Left forelimb (tissue), 1 donor: ENCODE measurements at regions not wholly inside any gene's neighbourhood (a gene's known extent, or its start where the extent isn't known, plus 50 kb on each side); places are given as distances from the start of the nearest gene placed in this dataset.

Experiments used
- DNase-seq: peaks from one replicate; pipeline ENCODE4 v3.0.0-alpha.2; 2018; ENCODE audit warnings: low spot score

- DNase-seq, result no peak
Measured at GRCh38 chr2:56102098-56102497, 81.7 kb upstream of the CCDC85A start.

DNA sequence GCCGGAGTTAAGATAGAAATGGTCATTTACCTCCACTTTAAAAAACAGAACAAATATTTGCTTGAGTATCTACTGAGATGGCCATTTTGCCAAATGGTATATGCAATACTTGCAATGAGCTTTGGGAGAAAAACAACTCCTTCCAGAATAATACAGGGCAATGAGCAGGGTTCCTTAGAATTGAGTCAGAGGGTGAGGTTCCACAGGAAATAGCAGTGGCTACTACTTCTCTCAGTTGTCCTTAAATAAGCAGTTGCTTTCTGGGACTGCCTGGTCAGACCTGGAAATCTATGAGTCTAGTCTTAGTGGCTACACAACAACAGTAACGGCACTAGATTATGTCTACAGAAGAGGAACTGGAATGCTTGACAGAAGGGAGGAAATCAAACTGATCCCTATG, 80.9 kb upstream of the CCDC85A start:
- no peak for DNase-seq

- no peak for DNase-seq
Measured at GRCh38 chr2:56104962-56105361, 78.8 kb upstream of the CCDC85A start.

DNA sequence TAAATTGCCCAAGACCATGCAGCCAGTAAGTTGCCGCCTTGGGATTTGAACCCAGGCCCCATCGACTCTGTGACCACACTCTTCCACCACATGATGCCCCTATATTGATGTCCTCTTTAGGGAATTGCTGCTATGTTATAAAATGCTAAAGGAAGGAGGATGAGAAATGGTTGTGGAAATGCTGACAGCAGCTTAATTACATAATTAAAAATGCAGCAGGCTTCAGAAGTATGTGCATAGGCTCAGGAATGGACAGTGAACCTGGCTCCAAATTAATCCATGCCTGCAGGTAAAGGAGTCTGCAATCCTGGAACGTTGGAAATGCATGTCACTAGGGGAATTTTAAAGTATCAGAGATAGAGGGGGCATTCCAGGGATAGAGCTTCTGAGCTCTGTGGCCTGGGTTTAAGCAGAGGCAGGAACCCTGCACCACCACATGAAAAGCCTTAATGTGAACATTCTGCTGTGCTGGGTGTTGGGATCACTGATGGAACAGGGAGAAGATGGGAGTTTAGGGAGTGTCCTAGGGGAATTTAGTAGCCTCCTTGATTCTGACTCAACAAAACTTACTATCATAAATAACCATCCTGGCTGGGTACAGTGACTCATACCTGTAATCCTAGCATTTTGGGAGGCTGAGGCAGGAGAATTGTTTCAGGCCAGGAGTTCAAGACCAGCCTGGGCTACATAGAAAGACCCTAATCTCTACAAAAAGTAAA, 76.1 kb upstream of the CCDC85A start:
- no peak for DNase-seq

DNA sequence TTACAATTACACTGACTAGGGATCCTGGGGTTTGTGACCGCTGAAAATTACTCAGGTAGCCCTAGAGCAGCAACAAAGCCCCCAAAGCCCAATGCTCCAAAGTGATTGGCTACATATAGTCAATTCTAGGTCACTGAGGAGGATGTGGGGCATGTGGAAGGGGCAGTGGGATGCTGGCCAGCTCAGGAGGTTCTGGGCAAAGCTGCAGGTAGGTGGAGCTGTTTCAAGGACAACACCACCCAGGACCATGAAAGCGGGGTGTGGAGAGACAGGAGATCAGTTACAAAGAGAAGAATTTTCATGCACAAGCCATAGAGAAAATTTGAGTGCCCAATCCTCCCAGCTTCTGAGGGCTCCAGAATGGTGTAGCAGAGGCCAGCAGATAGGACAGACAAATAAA, 75.0 kb upstream of the CCDC85A start:
- no peak for DNase-seq

DNA sequence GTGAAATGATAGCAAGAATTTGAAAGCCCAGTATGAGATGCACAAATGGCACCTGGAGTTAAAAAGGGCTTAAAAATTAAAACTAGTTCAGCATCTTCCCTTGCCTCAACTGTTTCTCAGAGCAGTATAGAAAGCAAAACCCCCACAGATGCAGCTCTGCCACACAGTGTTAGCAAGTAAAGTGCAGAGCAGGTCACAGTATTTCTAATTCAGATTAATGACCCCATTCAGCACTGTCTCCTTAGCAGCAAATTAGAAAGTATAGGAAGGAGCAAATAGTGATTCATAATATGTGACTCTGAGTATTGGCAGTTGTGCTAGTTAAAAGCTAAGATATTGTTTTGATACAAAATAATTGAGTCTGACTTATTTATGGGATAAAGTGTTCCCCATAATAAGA, 73.8 kb upstream of the CCDC85A start:
- no peak for DNase-seq

DNA sequence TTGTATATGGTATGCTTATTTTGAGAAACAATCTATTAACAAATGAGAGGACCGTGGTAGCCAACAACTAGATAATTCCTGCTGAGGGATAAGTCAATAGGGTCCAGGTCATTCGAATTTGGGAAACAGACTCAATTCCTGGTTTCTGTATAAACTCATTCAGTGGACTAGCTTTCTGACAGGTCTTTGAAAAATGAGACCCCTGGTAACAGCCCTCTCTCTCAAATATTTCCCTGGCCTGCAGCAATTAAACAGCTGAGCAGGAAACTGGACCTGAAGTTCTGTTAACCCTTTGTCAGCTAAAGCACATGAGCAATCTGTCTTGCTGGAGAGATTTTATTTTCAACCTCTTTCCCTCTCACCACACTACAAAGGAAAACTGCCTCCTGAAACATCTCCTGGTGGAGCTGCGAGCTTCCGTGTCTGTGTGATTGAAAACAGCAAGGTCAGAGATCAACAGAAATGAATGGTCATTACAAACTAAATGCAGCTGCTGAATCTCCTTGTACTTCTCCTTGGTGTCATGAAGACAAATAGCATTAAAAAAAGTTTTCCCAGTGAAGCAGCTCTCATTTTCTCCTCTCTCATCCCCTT, 70.3 kb upstream of the CCDC85A start:
- DNase-seq, result no peak

- no peak for DNase-seq
Measured at GRCh38 chr2:56117764-56118163, 66.0 kb upstream of the CCDC85A start.

DNA sequence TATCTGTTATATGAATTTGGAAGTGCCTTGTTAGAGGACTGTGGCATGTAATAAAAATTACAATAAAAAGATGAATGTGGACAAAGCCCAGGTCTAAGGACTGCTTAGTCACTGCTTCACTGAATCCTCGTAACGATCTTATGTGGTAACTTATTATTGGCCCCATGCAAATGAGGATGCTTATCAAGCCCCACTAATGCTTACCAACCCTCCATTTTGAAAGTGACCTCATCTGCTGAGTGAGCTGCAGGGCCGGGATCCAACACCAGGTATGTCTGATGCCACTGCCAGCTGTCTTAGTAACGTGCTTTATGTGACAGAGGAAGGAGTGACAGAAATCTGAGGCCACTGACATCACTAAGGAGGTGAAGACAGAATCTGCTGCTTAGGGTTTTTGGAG, 65.3 kb upstream of the CCDC85A start:
- DNase-seq, result no peak

DNA sequence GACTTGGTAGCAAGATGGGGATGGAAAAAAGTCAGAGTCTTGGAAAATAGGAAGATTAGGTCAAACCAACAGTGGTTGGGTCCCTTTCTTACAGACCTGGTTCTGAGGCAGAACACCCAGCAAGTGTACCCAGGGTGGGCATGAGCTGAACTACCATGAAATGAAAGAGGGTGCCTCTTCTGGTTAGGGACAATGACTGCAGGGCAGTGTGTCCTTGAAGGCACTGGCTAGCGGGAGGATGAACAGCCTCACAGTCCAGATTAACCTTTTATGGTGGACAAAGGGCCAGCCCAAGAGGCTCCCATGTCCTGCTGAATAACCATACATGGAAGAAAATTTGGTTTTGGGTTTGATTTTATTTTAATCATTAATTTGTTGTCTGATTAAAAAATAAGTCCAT, 61.8 kb upstream of the CCDC85A start:
- DNase-seq, result no peak

- no peak for DNase-seq
Measured at GRCh38 chr2:56123538-56123937, 60.3 kb upstream of the CCDC85A start.

DNA sequence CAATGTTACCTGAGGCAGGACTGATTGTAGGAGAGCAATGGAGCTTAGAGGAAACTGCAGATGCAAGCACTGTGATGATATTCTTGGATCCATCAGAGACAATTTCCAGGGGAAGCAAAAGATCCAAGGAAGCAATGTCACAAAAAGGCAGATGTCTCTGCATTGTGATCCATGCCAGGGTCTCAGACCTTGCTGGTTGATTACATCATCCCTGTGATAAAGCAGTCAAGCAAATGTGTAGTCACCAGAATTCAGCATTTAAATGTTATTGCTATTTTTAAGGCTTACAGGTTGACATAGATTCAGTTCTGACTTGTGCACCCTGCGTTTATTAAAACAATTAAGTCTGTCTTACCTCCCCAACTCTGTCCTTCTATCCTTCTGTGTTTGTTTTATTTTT, 56.8 kb upstream of the CCDC85A start:
- no peak for DNase-seq

DNA sequence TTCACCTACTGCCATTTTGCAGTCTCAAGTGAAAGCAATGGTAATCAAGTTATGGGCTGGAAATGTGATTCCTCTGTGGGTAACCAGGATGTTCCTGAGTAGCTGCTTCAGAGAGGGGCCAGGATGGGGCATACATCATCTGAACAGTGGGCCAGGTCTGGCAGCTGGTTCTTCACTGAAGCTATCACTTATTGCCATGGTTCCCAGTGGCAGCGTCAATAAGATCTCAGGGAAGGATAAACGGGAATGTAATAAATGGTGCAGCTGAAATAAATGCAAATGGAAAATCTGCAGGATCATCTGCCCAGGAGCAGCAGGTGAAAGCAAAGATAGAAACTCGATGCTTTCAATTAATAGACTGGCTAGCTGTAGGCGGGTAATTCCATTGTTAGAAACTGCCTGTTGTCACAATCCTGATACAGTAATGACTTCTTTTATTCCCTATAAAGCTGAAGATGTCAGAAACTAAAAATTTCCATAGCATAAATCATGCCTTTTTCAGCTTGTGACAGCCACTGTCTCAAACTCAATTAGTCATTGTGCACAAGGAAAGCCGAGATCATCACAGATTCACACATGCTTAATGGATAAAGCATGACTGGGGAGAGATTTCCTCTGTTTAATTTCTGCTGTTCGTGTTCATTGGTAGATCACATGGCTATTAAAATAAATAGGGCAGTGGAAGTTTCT, 56.2 kb upstream of the CCDC85A start:
- DNase-seq, result no peak

DNA sequence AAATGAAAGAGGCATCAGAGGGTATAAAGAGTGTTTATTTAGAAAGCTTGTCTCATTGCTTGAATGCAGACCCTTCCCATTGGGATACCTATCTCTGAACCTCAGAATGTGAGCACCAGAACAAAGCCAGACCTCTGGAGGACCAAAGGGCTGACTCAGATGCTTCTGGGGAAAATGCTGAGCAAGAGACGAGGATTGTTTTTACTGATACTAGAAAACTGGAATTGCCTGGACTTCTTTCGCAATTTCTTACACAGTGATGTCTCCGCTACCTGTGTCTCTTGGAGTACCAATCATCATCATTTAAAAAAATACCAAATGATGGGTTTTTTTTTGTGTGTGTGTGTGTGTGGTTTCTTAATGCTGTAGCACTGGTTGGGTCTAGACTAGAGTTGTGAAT, 55.6 kb upstream of the CCDC85A start:
- DNase-seq, result no peak

- DNase-seq, result no peak
Measured at GRCh38 chr2:56130463-56131070, 53.2 kb upstream of the CCDC85A start.

DNA sequence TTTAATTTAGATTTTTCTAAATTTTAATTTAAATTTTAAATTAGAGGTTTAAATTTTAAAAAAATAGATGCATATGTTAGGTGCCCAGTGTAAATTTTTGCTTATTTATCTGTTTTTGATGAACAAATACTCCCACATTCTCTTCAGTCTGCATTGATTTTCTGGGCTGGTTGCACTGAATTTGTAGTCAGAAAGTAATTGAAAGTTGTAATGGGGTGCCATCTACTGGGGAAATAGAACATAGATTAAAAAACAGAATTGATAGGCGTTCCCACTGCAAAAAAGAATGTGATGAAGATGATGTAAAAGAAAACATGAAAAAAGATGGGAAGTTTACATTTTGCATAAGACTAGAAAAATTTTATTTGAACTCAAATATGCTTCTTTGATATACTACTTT, 51.7 kb upstream of the CCDC85A start:
- DNase-seq, result no peak

DNA sequence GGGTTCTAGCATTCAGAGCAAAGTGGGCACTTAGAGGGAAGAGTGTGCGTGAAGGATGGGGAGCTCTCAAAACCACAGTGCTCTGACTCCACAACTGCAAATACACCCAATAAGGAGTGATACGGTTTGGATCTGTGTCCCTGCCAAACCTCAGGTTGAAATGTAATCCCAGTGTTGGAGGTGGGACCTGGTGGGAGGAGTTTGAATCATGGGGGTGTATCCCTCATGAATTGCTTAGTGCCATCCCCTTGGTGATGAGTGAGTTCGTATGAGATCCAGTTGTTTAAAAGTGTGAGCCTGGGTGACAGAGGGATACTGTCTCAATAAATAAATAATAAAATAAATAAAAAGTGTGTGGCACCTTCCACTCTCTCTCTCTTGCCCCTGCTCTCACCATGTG, 50.3 kb upstream of the CCDC85A start:
- no peak for DNase-seq

- DNase-seq, result no peak
Measured at GRCh38 chr2:56133931-56134629, 49.7 kb upstream of the CCDC85A start.
